ENCODE measurements at regions not wholly inside any gene's neighbourhood (a gene's known extent, or its start where the extent isn't known, plus 50 kb on each side); places are given as distances from the start of the nearest gene placed in this dataset.

GRCh38 chr5:155794795-155795194 is 532.2 kb upstream of the SGCD start (continued):
- no peak for TF ChIP-seq RAD21 (IDR thresholded peaks at IDR 0.05 in 1 of 2, conservative IDR thresholded peaks at IDR 0.05 in 1 of 2; ENCODE audit: low read depth in 2 of 2, low read length in 2 of 2)

Data from H1 (cell line).